Lower leg skin (tissue), 3 donors: ENCODE measurements at regions not wholly inside any gene's neighbourhood (a gene's known extent, or its start where the extent isn't known, plus 50 kb on each side); places are given as distances from the start of the nearest gene placed in this dataset.

Experiments used
- POLR2A ChIP-seq, 2 donors: fragments of 450-650 bp; IDR thresholded peaks; one replicate each; pipeline ENCODE4 v1.6.1; 2016 to 2017; ENCODE audit warnings: antibody characterized with exemption in 2 of 2, mild to moderate bottlenecking in 1 of 2, moderate library complexity in 1 of 2
- TF ChIP-seq, protein P1 (sequence below), 3 donors: fragments of 450-650 bp; IDR thresholded peaks; one replicate each; pipeline ENCODE4 v1.5.1; 2016; ENCODE audit warnings: antibody characterized with exemption in 3 of 3, mild to moderate bottlenecking in 3 of 3, moderate library complexity in 2 of 3

DNA sequence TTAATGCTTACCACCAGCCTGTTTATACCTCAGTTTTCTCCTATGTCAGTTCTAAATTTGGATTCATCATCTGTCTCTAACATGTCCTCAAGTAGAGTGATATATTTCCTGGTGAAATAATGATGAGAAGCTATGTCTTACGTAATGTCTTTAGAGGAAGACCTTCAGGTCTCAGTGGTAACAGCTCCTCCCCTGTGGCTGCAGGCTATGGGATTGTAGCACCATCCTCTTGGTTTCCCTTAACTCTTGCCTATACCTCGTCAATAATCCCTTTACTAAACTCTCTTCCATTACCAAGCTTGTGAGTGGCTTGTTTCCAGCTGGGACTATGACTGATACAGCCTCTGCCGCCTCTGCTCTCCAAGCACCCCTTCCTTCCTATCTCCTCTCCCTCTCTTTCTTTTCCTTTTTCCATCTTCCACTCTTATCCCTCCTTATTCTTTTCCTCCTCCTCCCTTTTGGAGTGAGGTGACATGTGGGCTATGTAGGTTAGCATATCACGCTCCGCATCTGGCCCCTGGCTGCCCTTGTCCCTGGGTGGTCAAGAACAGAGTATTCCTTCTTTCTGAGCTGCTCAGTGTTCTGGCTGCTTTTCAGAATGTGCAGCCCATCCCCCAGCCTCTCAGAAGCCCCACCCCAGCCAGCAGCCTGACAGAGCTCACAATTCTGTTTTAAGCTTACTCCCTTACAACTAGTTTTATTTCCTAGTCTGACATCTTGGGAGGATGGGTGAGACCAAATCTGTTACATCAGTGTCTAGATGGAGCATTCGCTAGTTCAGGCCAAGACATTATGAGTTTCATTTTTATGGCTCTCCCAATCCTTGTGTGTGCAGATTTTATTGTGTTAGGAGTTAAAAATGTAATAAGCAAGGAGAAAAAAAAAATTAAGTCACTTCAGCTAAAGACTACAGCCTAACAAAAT, 75.0 kb upstream of the RNU6-1 start:
- TF ChIP-seq, protein P1, sequence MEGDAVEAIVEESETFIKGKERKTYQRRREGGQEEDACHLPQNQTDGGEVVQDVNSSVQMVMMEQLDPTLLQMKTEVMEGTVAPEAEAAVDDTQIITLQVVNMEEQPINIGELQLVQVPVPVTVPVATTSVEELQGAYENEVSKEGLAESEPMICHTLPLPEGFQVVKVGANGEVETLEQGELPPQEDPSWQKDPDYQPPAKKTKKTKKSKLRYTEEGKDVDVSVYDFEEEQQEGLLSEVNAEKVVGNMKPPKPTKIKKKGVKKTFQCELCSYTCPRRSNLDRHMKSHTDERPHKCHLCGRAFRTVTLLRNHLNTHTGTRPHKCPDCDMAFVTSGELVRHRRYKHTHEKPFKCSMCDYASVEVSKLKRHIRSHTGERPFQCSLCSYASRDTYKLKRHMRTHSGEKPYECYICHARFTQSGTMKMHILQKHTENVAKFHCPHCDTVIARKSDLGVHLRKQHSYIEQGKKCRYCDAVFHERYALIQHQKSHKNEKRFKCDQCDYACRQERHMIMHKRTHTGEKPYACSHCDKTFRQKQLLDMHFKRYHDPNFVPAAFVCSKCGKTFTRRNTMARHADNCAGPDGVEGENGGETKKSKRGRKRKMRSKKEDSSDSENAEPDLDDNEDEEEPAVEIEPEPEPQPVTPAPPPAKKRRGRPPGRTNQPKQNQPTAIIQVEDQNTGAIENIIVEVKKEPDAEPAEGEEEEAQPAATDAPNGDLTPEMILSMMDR (IDR thresholded peaks at IDR 0.05), result no peak
- no peak for TF ChIP-seq POLR2A (IDR thresholded peaks at IDR 0.05)
